Mesenchymal stem cell (in vitro differentiated cells and primary cell): ENCODE measurements at regions not wholly inside any gene's neighbourhood (a gene's known extent, or its start where the extent isn't known, plus 50 kb on each side); places are given as distances from the start of the nearest gene placed in this dataset.

ENCODE experiments used
- DNase-seq: peaks from one replicate; pipeline ENCODE4 v3.0.0-alpha.2; 2013
- H2AFZ ChIP-seq: one replicate; pipeline ENCODE4 v1.6.1; 2013; ENCODE audit warnings: low read depth, mild to moderate bottlenecking, control low read depth, inconsistent platforms, low read length, moderate library complexity
- H2AK5ac ChIP-seq: 2 replicates; pipeline ENCODE4 v1.6.1; 2013; ENCODE audit warnings: low read length, moderate library complexity, mild to moderate bottlenecking, inconsistent platforms; ENCODE audit not compliant: severe bottlenecking
- H2BK120ac ChIP-seq: one replicate; pipeline ENCODE4 v1.6.1; 2013; ENCODE audit warnings: low read depth, mild to moderate bottlenecking, inconsistent platforms, low read length, moderate library complexity
- H2BK12ac ChIP-seq, 2 experiments: one replicate each; pipeline ENCODE4 v1.6.1; 2013; ENCODE audit warnings: inconsistent platforms in 2 of 2, low read length in 2 of 2, mild to moderate bottlenecking in 2 of 2, moderate library complexity in 2 of 2, control low read depth in 1 of 2
- H2BK15ac ChIP-seq: one replicate; pipeline ENCODE4 v1.6.1; 2013; ENCODE audit warnings: mild to moderate bottlenecking, low read depth, inconsistent platforms; ENCODE audit not compliant: poor library complexity, severe bottlenecking
- H2BK5ac ChIP-seq: 2 replicates; pipeline ENCODE4 v1.6.1; 2013; ENCODE audit warnings: low read depth, mild to moderate bottlenecking, low read length, control low read depth, inconsistent platforms; ENCODE audit not compliant: poor library complexity, severe bottlenecking
- H3K14ac ChIP-seq, 2 experiments: one replicate each; pipeline ENCODE4 v1.6.1; 2013; ENCODE audit warnings: inconsistent platforms in 2 of 2, low read length in 2 of 2, control low read depth in 1 of 2, mild to moderate bottlenecking in 1 of 2, moderate library complexity in 1 of 2
- H3K18ac ChIP-seq, 2 experiments: one replicate each; pipeline ENCODE4 v1.6.1; 2013; ENCODE audit warnings: inconsistent platforms in 2 of 2, low read length in 2 of 2, control low read depth in 1 of 2, low read depth in 1 of 2, mild to moderate bottlenecking in 1 of 2
- H3K23ac ChIP-seq, 2 experiments: one replicate each; pipeline ENCODE4 v1.6.1; 2013; ENCODE audit warnings: inconsistent platforms in 2 of 2, low read length in 2 of 2, mild to moderate bottlenecking in 2 of 2, moderate library complexity in 2 of 2, control low read depth in 1 of 2
- H3K27ac ChIP-seq: 2 replicates; pipeline ENCODE4 v1.5.1; 2013; ENCODE audit warnings: mild to moderate bottlenecking, moderate library complexity, low read length, control low read depth, inconsistent platforms; ENCODE audit not compliant: poor library complexity, severe bottlenecking
- H3K27me3 ChIP-seq, 2 experiments: 2 replicates each; pipeline versions ENCODE4 v1.6.1 to v1.7.0; 2013; ENCODE audit warnings: low read length in 2 of 2, mild to moderate bottlenecking in 2 of 2, moderate library complexity in 2 of 2, control low read depth in 1 of 2, inconsistent platforms in 1 of 2; ENCODE audit not compliant: control insufficient read depth in 1 of 2, insufficient read depth in 1 of 2
- H3K36me3 ChIP-seq, 2 experiments: 2 replicates each; pipeline versions ENCODE4 v1.6.1 to v1.7.0; 2013; ENCODE audit warnings: low read length in 2 of 2, control low read depth in 1 of 2, inconsistent platforms in 1 of 2, low read depth in 1 of 2, mild to moderate bottlenecking in 1 of 2; ENCODE audit not compliant: insufficient read depth in 2 of 2, control insufficient read depth in 1 of 2
- H3K4ac ChIP-seq, 2 experiments: one replicate each; pipeline ENCODE4 v1.6.1; 2013; ENCODE audit warnings: inconsistent platforms in 2 of 2, low read length in 2 of 2, mild to moderate bottlenecking in 2 of 2, moderate library complexity in 2 of 2, control low read depth in 1 of 2, low read depth in 1 of 2
- H3K4me1 ChIP-seq: 2 replicates; pipeline ENCODE4 v1.6.1; 2013; ENCODE audit warnings: low read depth, low read length, control low read depth; ENCODE audit not compliant: control insufficient read depth, insufficient read depth
- H3K4me2 ChIP-seq: 2 replicates; pipeline ENCODE4 v1.6.1; 2013; ENCODE audit warnings: low read length, mild to moderate bottlenecking, inconsistent platforms; ENCODE audit not compliant: poor library complexity, severe bottlenecking
- H3K4me3 ChIP-seq, 2 experiments: 2 replicates each; pipeline versions ENCODE4 v1.5.1 to v1.7.0; 2013; ENCODE audit warnings: low read length in 2 of 2, mild to moderate bottlenecking in 2 of 2, control low read depth in 1 of 2, low read depth in 1 of 2; ENCODE audit not compliant: insufficient read depth in 1 of 2
- H3K79me1 ChIP-seq: replicated peaks from 2 replicates; pipeline ENCODE4 v1.6.1; 2013; ENCODE audit warnings: mild to moderate bottlenecking, control low read depth, low read length, inconsistent platforms; ENCODE audit not compliant: poor library complexity, severe bottlenecking
- H3K9ac ChIP-seq: 2 replicates; pipeline ENCODE4 v1.7.0; 2013; ENCODE audit warnings: mild to moderate bottlenecking, low read length, moderate library complexity
- H3K9me3 ChIP-seq: 2 replicates; pipeline ENCODE4 v1.7.0; 2013; ENCODE audit warnings: mild to moderate bottlenecking, low read length; ENCODE audit not compliant: control insufficient read depth
- H4K8ac ChIP-seq: one replicate; pipeline ENCODE4 v1.6.1; 2013; ENCODE audit warnings: inconsistent platforms, mild to moderate bottlenecking, low read length, moderate library complexity
- H4K91ac ChIP-seq: one replicate; pipeline ENCODE4 v1.6.1; 2013; ENCODE audit warnings: mild to moderate bottlenecking, low read length, inconsistent platforms
- WGBS: methylation state at CpG from one replicate; pipeline ENCODE4 v1.1.7; 2013; ENCODE audit warnings: mixed read lengths; 5-methylcytosine and 5-hydroxymethylcytosine counted together

DNA sequence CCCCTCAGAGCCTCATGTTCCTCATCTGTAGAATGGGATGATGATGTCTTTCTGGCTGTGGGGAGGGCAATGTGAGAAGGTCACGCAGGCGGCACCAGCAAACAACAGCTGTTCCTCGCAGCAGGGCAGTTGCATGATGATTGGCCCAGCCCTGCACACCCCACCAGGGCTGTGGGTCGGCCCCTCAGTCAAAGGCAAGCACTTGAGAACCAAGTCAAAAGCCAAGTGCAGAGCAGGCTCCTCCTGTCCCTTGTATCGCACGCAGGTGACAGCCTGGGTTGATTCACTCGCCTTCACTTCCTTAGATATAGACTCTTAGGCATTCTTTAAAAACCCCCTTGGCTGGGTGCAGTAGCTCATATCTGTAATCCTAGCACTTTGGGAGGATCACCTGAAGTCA is 191.9 kb upstream of the C1orf174 start:
- 75% methylated on average over 7 of the region's 7 CpGs for WGBS

DNA sequence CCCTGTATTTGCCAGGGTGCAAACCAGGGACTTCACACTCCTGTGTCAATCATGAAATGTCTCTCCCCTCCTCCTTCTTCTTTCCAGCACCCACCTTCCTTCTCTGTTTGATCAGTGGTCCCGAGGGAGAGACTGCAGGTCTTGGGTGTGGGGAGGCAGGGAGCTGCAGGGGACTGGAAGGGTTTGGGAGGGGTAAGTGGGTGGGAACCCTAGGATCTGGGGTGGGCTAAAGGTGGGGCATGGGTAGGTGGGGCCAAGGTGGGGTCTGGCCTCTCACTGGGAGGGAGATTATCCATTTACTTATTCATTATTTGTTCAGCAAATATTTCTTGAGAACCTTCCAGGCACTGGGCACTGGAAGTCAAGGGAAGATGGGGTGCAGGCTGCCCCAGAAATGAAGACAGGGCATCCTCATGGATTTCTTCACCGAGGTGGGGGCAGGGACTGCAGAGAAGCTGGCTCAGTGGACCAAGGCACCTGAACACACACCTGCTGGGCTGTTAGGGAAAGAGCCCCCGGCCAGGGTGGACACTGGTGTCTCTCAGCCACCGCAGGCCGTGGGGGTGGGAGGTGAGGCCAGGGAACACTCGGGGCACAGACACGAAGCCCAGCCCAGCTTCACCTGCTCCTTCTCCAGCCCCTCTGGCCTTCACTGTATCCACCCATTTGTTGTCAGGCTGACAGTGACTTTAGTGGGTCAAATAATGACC is 193.9 kb upstream of the C1orf174 start:
- no peak overlapping the region for H3K18ac ChIP-seq
- H3K4me2 ChIP-seq, result no peak overlapping the region
- no peak overlapping the region for H3K9ac ChIP-seq
- no peak overlapping the region for H2AK5ac ChIP-seq
- no peak overlapping the region for H2BK15ac ChIP-seq
- H3K9me3 ChIP-seq, result peaks cover 24% of the 10 kb centered on the region
- H3K36me3 ChIP-seq, result no peaks in the 10 kb centered on the region
- H3K4ac ChIP-seq, result no peak overlapping the region
- H2BK120ac ChIP-seq, result no peak overlapping the region
- DNase-seq, result no peak
- H4K8ac ChIP-seq, result no peak overlapping the region
- H3K27me3 ChIP-seq, result no peaks in the 10 kb centered on the region
- no peak overlapping the region for H3K4me3 ChIP-seq
- H2BK5ac ChIP-seq, result no peak overlapping the region
- no peak overlapping the region for H2BK12ac ChIP-seq
- no peaks in the 10 kb centered on the region for H3K4me1 ChIP-seq
- no peak overlapping the region for H3K27ac ChIP-seq
- H3K23ac ChIP-seq, result no peak overlapping the region
- no peak overlapping the region for H2AFZ ChIP-seq
- no peak overlapping the region for H4K91ac ChIP-seq
- no peaks in the 10 kb centered on the region for H3K79me1 ChIP-seq
- H3K14ac ChIP-seq, result no peak overlapping the region
- WGBS, result 70% methylated on average over 5 of the region's 7 CpGs

More for the DNA sequence above, 191.9 kb upstream of the C1orf174 start:
- no peaks in the 10 kb centered on the region for H3K36me3 ChIP-seq
- no peak overlapping the region for H3K14ac ChIP-seq
- H3K4ac ChIP-seq, result no peak overlapping the region
- no peak overlapping the region for H4K91ac ChIP-seq
- no peak overlapping the region for H3K23ac ChIP-seq
- no peak overlapping the region for H2BK120ac ChIP-seq
- no peak overlapping the region for H3K18ac ChIP-seq
- no peak overlapping the region for H3K4me2 ChIP-seq
- no peak overlapping the region for H2BK15ac ChIP-seq
- no peak for DNase-seq
- H2BK12ac ChIP-seq, result no peak overlapping the region
- H3K27me3 ChIP-seq, result no peaks in the 10 kb centered on the region
- no peak overlapping the region for H4K8ac ChIP-seq
- no peak overlapping the region for H2AFZ ChIP-seq
- peaks cover 16% of the 10 kb centered on the region for H3K9me3 ChIP-seq
- H3K79me1 ChIP-seq, result no peaks in the 10 kb centered on the region
- H2BK5ac ChIP-seq, result no peak overlapping the region
- no peaks in the 10 kb centered on the region for H3K4me1 ChIP-seq
- no peak overlapping the region for H3K9ac ChIP-seq
- H3K4me3 ChIP-seq, result no peak overlapping the region
- H3K27ac ChIP-seq, result no peak overlapping the region
- H2AK5ac ChIP-seq, result no peak overlapping the region

DNA sequence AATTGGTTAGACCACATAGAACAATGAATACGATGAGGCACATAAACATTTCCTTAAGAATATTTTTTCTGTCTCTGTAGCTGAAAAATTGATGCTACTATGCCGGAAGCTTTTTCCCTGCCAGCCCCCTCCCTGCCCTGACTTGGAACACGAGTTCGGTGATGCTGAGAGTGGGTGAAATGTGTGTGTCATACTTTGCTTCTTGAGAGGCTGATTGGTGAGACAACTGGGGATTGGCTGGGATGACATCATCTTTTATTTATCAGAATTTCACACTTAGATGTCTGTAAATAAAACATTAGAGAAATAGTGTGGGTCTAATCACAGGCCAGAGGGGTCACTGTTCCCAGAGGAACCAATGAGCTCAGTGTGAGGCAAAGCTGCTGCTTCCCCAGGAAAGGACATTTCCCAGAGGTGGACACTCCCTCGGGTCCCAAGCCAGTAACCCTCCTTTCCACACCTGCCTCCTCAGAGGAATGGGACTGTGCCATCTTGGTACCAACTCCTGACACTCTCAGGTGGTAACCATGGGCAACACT is 195.4 kb upstream of the C1orf174 start:
- no peak for DNase-seq
- Histone ChIP-seq H2AK5ac (no peak overlapping the region), H3K9ac (no peak overlapping the region), H3K18ac (no peak overlapping the region), H2BK15ac (no peak overlapping the region), H3K4me1 (no peaks in the 10 kb centered on the region), H3K27me3 (no peaks in the 10 kb centered on the region), H3K4me3 (no peak overlapping the region), H2BK5ac (no peak overlapping the region), H3K14ac (no peak overlapping the region), H3K79me1 (no peaks in the 10 kb centered on the region), H3K36me3 (no peaks in the 10 kb centered on the region), H4K91ac (no peak overlapping the region), H3K27ac (no peak overlapping the region), H3K23ac (no peak overlapping the region), H2BK12ac (no peak overlapping the region), H3K9me3 (peaks cover 24% of the 10 kb centered on the region), H2AFZ (no peak overlapping the region), H3K4me2 (no peak overlapping the region), H4K8ac (no peak overlapping the region), H2BK120ac (no peak overlapping the region), H3K4ac (no peak overlapping the region)
- 72% methylated on average over 3 of the region's 5 CpGs for WGBS

- H2BK120ac ChIP-seq, result no peak overlapping the region
- no peak overlapping the region for H4K91ac ChIP-seq
- peaks cover 11% of the 10 kb centered on the region for H3K9me3 ChIP-seq
- no peak overlapping the region for H3K14ac ChIP-seq
- no peak overlapping the region for H2BK5ac ChIP-seq
- no peak overlapping the region for H3K18ac ChIP-seq
- H3K4me3 ChIP-seq, result no peak overlapping the region
- H2AK5ac ChIP-seq, result no peak overlapping the region
- 76% methylated on average over 5 of the region's 5 CpGs for WGBS
- no peaks in the 10 kb centered on the region for H3K4me1 ChIP-seq
- no peak overlapping the region for H2BK12ac ChIP-seq
- DNase-seq, result no peak
- H4K8ac ChIP-seq, result no peak overlapping the region
- no peak overlapping the region for H3K23ac ChIP-seq
- H3K79me1 ChIP-seq, result no peaks in the 10 kb centered on the region
- H2AFZ ChIP-seq, result no peak overlapping the region
- H3K4me2 ChIP-seq, result no peak overlapping the region
- H2BK15ac ChIP-seq, result no peak overlapping the region
- H3K27ac ChIP-seq, result no peak overlapping the region
- no peaks in the 10 kb centered on the region for H3K36me3 ChIP-seq
- H3K9ac ChIP-seq, result no peak overlapping the region
- H3K27me3 ChIP-seq, result no peaks in the 10 kb centered on the region
- H3K4ac ChIP-seq, result no peak overlapping the region
Observed at GRCh38 chr1:4101459-4102161, 201.5 kb upstream of the C1orf174 start.
